ENCODE measurements at regions not wholly inside any gene's neighbourhood (a gene's known extent, or its start where the extent isn't known, plus 50 kb on each side); places are given as distances from the start of the nearest gene placed in this dataset.

DNA sequence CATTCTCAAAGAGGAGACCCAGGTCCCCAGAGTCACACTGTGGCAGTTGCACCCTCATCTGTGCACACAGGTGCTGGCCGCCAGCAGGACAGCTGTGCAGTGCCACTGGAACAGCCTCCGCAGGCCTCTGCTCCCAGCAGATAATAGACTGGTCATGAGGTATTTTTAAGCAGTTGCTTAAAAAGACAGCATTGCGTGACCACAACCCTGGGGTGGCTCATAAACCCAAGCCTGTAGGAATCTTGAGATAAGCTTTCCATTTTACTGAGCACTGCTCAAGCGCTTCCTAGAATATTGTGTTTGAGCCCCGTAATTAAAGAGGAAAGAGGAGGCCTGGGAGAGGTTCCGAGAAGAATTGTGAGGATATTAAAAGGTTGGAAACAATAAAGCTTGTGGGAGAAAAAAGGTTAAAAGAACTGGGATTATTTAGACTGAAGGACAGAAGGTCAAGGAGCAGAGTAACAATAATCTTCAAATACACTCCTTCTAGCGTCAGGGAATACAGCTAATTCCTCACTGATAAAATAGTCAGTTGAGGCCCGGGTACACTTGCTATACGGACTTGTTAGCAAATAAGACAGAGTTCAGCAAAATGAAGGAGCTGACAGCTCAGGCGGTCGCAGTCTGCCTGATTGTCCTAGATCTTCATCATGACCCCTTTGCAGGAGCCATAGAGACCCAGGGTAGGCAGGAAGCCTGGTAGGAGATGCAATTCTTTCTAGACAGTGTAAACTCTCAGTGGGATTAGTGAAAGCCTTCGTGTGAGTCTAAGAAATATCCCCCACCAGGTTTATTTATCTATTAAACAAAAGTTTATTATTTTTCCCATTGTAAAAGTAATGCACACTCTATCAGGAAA is 86.2 kb upstream of the KIT start:
- Histone ChIP-seq H3K4me1 (ENCODE audit: insufficient read depth, low read length, poor library complexity, severe bottlenecking) (no peaks in the 10 kb centered on the region), H3K4me3 (ENCODE audit: low read depth, low read length, poor library complexity, severe bottlenecking) (no peak overlapping the region), H3K27ac (ENCODE audit: low read depth, low read length, poor library complexity, severe bottlenecking) (no peak overlapping the region), H3K27me3 (replicated peaks; ENCODE audit: insufficient read depth, low read depth, low read length, poor library complexity) (no peaks in the 10 kb centered on the region), H3K9me3 (ENCODE audit: low read depth, low read length, poor library complexity, severe bottlenecking) (no peaks in the 10 kb centered on the region), H3K36me3 (ENCODE audit: insufficient read depth, low read length, poor library complexity, severe bottlenecking) (no peaks in the 10 kb centered on the region)
- intact Hi-C loops (cut with micrococcal nuclease; ENCODE audit: unreplicated experiment), result no loop called here
- POLR2A ChIA-PET (ENCODE audit: low non-redundant PET), result no interaction called here
- BruUV-seq (replicated peaks), result no TSS peak
- TF ChIP-seq EZH2 (IDR thresholded peaks at IDR 0.05; ENCODE audit: borderline replicate concordance, low read depth, low read length, poor library complexity, severe bottlenecking), result no peak
- TF ChIP-seq, protein P1, sequence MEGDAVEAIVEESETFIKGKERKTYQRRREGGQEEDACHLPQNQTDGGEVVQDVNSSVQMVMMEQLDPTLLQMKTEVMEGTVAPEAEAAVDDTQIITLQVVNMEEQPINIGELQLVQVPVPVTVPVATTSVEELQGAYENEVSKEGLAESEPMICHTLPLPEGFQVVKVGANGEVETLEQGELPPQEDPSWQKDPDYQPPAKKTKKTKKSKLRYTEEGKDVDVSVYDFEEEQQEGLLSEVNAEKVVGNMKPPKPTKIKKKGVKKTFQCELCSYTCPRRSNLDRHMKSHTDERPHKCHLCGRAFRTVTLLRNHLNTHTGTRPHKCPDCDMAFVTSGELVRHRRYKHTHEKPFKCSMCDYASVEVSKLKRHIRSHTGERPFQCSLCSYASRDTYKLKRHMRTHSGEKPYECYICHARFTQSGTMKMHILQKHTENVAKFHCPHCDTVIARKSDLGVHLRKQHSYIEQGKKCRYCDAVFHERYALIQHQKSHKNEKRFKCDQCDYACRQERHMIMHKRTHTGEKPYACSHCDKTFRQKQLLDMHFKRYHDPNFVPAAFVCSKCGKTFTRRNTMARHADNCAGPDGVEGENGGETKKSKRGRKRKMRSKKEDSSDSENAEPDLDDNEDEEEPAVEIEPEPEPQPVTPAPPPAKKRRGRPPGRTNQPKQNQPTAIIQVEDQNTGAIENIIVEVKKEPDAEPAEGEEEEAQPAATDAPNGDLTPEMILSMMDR (conservative IDR thresholded peaks at IDR 0.05; ENCODE audit: low read depth, low read length), result no peak
- CTCF ChIA-PET, result no interaction called here
- DNase-seq (ENCODE audit: low spot score), result no peak

DNA sequence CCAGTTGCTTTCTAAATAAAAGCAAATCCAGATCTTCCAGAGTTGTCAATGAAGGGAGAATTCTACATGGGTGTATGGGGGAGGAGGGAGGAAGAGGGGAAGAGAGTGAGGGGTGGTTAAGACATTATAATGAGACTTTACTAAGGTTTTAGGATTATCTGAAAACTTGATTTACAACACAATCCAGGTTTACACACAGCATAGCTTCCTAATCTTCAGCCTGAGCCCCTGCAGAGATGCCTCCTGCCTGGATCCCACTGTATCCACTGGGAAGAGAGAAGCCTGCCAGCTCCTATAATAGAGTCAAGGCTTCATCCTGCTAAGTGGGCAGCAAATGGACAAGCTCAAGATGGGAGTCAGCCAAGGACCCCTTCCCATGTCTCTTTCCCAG is 85.6 kb upstream of the KIT start:
- POLR2A ChIA-PET (ENCODE audit: low non-redundant PET), result no interaction called here
- no peak for DNase-seq (ENCODE audit: low spot score)
- H3K27ac ChIP-seq (ENCODE audit: low read depth, low read length, poor library complexity, severe bottlenecking), result no peak overlapping the region
- H3K36me3 ChIP-seq (ENCODE audit: insufficient read depth, low read length, poor library complexity, severe bottlenecking), result no peaks in the 10 kb centered on the region
- no peaks in the 10 kb centered on the region for H3K4me1 ChIP-seq (ENCODE audit: insufficient read depth, low read length, poor library complexity, severe bottlenecking)
- H3K9me3 ChIP-seq (ENCODE audit: low read depth, low read length, poor library complexity, severe bottlenecking), result no peaks in the 10 kb centered on the region
- TF ChIP-seq EZH2 (IDR thresholded peaks at IDR 0.05; ENCODE audit: borderline replicate concordance, low read depth, low read length, poor library complexity, severe bottlenecking), result no peak
- intact Hi-C loops (cut with micrococcal nuclease; ENCODE audit: unreplicated experiment), result no loop called here
- no TSS peak for BruUV-seq (replicated peaks)
- H3K27me3 ChIP-seq (replicated peaks; ENCODE audit: insufficient read depth, low read depth, low read length, poor library complexity), result no peaks in the 10 kb centered on the region
- CTCF ChIA-PET, result no interaction called here
- H3K4me3 ChIP-seq (ENCODE audit: low read depth, low read length, poor library complexity, severe bottlenecking), result no peak overlapping the region

DNA sequence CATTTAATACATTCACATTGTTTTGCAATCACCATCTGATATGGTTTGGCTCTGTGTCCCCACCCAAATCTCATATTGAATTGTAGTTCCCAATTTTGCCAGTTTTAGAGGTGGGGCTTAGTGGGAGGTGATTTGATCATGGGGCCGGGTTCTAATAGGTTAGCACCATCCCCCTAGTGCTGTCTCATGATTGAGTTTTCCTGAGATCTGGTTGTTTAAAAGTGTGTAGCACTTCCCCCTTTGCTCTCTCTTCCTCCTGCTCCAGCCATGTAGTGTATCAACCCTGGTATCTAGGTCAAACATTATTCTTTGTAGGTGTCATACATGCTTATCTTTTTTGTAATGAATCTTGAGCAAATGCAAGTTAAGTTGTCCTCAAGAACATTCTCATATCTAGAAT is 83.3 kb upstream of the KIT start:
- no peaks in the 10 kb centered on the region for H3K27me3 ChIP-seq (replicated peaks; ENCODE audit: insufficient read depth, low read depth, low read length, poor library complexity)
- H3K9me3 ChIP-seq (ENCODE audit: low read depth, low read length, poor library complexity, severe bottlenecking), result no peaks in the 10 kb centered on the region
- BruUV-seq (replicated peaks), result no TSS peak
- no peak for DNase-seq (ENCODE audit: low spot score)
- no peak overlapping the region for H3K4me3 ChIP-seq (ENCODE audit: low read depth, low read length, poor library complexity, severe bottlenecking)
- H3K27ac ChIP-seq (ENCODE audit: low read depth, low read length, poor library complexity, severe bottlenecking), result no peak overlapping the region
- TF ChIP-seq, protein P1 (conservative IDR thresholded peaks at IDR 0.05; ENCODE audit: low read depth, low read length), result no peak
- TF ChIP-seq EZH2 (IDR thresholded peaks at IDR 0.05; ENCODE audit: borderline replicate concordance, low read depth, low read length, poor library complexity, severe bottlenecking), result no peak
- ChIA-PET CTCF (no interaction called here), POLR2A (ENCODE audit: low non-redundant PET) (no interaction called here)
- intact Hi-C loops (cut with micrococcal nuclease; ENCODE audit: unreplicated experiment), result no loop called here
- no peaks in the 10 kb centered on the region for H3K36me3 ChIP-seq (ENCODE audit: insufficient read depth, low read length, poor library complexity, severe bottlenecking)
- no peaks in the 10 kb centered on the region for H3K4me1 ChIP-seq (ENCODE audit: insufficient read depth, low read length, poor library complexity, severe bottlenecking)

DNA sequence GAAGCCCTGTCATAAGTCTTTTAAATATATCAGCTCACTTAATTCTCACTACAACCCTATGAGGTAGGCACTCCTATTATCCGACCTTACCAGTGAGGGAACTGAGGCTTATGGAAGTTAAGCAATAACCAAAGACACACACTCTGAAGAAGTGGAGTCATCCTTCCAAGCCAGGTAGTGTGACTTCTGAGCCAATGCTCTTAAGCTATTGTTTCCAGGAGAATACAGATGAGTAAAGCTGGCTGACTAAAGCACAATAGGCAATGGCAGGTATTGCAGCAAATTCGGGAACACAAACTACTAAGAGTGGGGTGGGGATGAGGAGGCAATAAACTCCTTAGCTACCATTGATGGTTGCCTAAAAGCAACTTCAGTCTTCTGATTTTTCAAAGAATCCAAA is 81.8 kb upstream of the KIT start:
- H3K27ac ChIP-seq (ENCODE audit: low read depth, low read length, poor library complexity, severe bottlenecking), result no peak overlapping the region
- no peaks in the 10 kb centered on the region for H3K27me3 ChIP-seq (replicated peaks; ENCODE audit: insufficient read depth, low read depth, low read length, poor library complexity)
- H3K9me3 ChIP-seq (ENCODE audit: low read depth, low read length, poor library complexity, severe bottlenecking), result no peaks in the 10 kb centered on the region
- DNase-seq (ENCODE audit: low spot score), result no peak
- ChIA-PET POLR2A (ENCODE audit: low non-redundant PET) (no interaction called here), CTCF (no interaction called here)
- BruUV-seq (replicated peaks), result no TSS peak
- no peak overlapping the region for H3K4me3 ChIP-seq (ENCODE audit: low read depth, low read length, poor library complexity, severe bottlenecking)
- TF ChIP-seq EZH2 (IDR thresholded peaks at IDR 0.05; ENCODE audit: borderline replicate concordance, low read depth, low read length, poor library complexity, severe bottlenecking), result no peak
- TF ChIP-seq, protein P1 (conservative IDR thresholded peaks at IDR 0.05; ENCODE audit: low read depth, low read length), result no peak
- no peaks in the 10 kb centered on the region for H3K36me3 ChIP-seq (ENCODE audit: insufficient read depth, low read length, poor library complexity, severe bottlenecking)
- intact Hi-C loops (cut with micrococcal nuclease; ENCODE audit: unreplicated experiment), result no loop called here
- no peaks in the 10 kb centered on the region for H3K4me1 ChIP-seq (ENCODE audit: insufficient read depth, low read length, poor library complexity, severe bottlenecking)
